ENCODE measurements at regions not wholly inside any gene's neighbourhood (a gene's known extent, or its start where the extent isn't known, plus 50 kb on each side); places are given as distances from the start of the nearest gene placed in this dataset.

DNA sequence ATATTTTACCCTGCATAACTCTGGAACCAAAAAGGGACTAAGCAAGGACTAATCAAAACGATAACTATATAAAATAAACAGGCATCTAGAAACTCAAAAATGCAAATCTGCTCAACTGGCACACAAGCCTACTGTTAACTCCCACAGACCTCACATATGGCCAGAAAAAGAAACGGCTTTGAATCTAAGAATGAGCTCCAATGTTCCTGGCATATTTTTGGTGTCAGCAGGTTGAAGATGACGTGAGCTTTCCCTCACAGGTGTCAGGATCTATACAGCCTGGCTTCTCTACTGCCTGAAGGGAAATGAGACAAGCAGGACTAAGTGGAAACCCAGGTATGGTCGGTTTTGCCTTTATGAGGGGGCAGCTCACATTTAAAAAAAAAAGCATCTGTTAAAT is 120.1 kb upstream of the SPATA12 start:
- no peak for TF ChIP-seq POLR2AphosphoS5 (IDR thresholded peaks at IDR 0.05)
- TF ChIP-seq, protein P1, sequence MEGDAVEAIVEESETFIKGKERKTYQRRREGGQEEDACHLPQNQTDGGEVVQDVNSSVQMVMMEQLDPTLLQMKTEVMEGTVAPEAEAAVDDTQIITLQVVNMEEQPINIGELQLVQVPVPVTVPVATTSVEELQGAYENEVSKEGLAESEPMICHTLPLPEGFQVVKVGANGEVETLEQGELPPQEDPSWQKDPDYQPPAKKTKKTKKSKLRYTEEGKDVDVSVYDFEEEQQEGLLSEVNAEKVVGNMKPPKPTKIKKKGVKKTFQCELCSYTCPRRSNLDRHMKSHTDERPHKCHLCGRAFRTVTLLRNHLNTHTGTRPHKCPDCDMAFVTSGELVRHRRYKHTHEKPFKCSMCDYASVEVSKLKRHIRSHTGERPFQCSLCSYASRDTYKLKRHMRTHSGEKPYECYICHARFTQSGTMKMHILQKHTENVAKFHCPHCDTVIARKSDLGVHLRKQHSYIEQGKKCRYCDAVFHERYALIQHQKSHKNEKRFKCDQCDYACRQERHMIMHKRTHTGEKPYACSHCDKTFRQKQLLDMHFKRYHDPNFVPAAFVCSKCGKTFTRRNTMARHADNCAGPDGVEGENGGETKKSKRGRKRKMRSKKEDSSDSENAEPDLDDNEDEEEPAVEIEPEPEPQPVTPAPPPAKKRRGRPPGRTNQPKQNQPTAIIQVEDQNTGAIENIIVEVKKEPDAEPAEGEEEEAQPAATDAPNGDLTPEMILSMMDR (IDR thresholded peaks at IDR 0.05): no peak

Measured in prostate gland (tissue), 2 donors.